Fibroblast of pulmonary artery (primary cell): ENCODE measurements at regions not wholly inside any gene's neighbourhood (a gene's known extent, or its start where the extent isn't known, plus 50 kb on each side); places are given as distances from the start of the nearest gene placed in this dataset.

ENCODE experiments used
- DNase-seq: peaks from one replicate; pipeline ENCODE4 v3.0.0-alpha.2; 2010; ENCODE audit warnings: low read depth
- H3K4me3 ChIP-seq: replicated peaks from 2 replicates; pipeline ENCODE4 v1.5.1; 2011; ENCODE audit warnings: low read depth, mild to moderate bottlenecking, control low read depth, low read length, moderate library complexity
- TF ChIP-seq, protein P1 (sequence below): IDR thresholded peaks from 2 replicates; pipeline ENCODE4 v1.5.1; 2011; ENCODE audit warnings: mild to moderate bottlenecking, control low read depth, low read length, inconsistent platforms; ENCODE audit errors: missing control alignments

- TF ChIP-seq, protein P1, sequence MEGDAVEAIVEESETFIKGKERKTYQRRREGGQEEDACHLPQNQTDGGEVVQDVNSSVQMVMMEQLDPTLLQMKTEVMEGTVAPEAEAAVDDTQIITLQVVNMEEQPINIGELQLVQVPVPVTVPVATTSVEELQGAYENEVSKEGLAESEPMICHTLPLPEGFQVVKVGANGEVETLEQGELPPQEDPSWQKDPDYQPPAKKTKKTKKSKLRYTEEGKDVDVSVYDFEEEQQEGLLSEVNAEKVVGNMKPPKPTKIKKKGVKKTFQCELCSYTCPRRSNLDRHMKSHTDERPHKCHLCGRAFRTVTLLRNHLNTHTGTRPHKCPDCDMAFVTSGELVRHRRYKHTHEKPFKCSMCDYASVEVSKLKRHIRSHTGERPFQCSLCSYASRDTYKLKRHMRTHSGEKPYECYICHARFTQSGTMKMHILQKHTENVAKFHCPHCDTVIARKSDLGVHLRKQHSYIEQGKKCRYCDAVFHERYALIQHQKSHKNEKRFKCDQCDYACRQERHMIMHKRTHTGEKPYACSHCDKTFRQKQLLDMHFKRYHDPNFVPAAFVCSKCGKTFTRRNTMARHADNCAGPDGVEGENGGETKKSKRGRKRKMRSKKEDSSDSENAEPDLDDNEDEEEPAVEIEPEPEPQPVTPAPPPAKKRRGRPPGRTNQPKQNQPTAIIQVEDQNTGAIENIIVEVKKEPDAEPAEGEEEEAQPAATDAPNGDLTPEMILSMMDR, result no peak
- no peak overlapping the region for H3K4me3 ChIP-seq
- no peak for DNase-seq
Observed at GRCh38 chr10:131733596-131733995, 167.2 kb upstream of the PPP2R2D start.

DNA sequence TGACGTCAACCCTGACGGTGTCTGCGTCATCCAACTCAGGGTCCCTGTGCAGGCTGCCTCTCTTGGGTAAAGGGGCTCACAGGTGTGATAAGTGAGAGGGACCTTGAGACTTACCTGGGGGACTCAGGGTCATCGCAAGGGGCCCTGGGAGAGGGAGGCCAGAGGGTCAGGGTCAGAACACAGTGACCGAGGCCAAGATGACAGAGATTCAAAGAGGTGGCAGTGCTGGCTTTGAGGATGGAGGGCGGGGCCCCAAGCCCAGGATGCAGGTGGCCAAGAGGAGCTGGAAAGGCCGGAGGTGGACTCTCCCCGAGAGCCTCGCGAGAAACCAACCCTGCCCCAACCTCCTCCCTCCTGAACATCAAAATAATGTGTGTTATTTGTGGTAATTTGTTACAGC lies 165.2 kb upstream of the PPP2R2D start:
- no peak for DNase-seq
- TF ChIP-seq, protein P1, result no peak
- no peak overlapping the region for H3K4me3 ChIP-seq

DNA sequence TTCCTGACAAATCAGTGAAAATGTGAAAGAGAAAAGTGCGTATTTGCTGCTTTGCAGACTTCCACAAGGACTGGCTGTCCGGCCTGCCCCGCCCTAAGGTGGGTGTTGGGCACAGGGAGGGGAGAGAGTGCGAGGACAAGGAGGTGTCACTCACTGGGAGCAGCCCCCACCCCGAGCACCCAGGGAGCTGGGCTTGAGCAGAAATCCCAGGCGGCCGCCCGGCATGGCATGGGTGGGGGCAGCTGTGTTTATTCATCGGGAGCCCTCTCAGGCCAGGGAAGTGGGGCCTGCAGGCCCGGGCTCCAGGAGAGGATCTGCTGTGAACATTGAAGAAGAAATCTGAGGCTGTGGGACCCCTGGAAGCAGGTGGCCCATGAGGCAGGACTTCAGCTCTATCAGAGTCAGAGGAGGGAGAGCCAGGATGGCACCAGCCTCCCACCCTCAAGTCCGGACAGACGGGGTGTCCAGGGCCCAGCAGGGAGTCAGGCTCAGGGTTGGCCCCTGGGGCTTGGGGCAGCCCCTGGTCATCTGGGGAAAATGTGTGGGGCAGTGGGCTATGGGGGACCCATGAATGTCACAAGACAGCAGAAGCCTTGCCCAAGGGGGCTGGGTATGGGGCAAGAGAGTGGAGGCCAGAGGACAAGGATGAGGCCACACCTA lies 164.4 kb upstream of the PPP2R2D start:
- DNase-seq, result no peak
- TF ChIP-seq, protein P1, result no peak
- H3K4me3 ChIP-seq, result no peak overlapping the region

GRCh38 chr10:131737543-131738395 lies 163.0 kb upstream of the PPP2R2D start:
- no peak overlapping the region for H3K4me3 ChIP-seq
- DNase-seq, result no peak
- TF ChIP-seq, protein P1, result no peak

- no peak overlapping the region for H3K4me3 ChIP-seq
- TF ChIP-seq, protein P1, result no peak
- no peak for DNase-seq
Observed at GRCh38 chr10:131738396-131738735, 162.4 kb upstream of the PPP2R2D start.

DNA sequence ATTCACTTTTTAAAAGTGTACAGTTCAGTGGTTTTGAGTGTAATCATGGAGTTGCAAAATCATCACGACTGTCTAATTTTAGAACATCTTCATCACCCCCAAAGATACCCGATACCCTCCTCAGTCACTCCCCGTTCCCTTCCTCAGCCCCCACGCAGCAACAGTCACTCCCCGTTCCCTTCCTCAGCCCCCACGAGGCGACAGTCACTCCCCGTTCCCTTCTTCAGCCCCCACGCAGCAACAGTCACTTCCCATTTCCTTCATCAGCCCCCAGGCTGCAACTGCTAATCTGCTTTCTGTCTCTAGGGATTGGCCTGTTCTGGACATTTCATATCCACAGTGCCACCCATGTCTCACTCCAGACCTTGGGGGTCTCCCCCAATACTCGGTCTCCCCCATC lies 161.6 kb upstream of the PPP2R2D start:
- DNase-seq, result no peak
- TF ChIP-seq, protein P1, result no peak
- H3K4me3 ChIP-seq, result no peak overlapping the region
